IMR-90 (cell line): ENCODE measurements at regions not wholly inside any gene's neighbourhood (a gene's known extent, or its start where the extent isn't known, plus 50 kb on each side); places are given as distances from the start of the nearest gene placed in this dataset.

Experiments
- ATAC-seq: fragments of 200-7000 bp; cut with Tn5 transposase; 2 replicates; pipeline ENCODE4 v1.9.1; 2020; ENCODE audit warnings: low read depth, mild to moderate bottlenecking, moderate library complexity
- BruUV-seq: library from RNA; stranded (reverse); fragments of 400-500 nt; replicated peaks from 2 replicates; lab custom pipeline; 2021; lab: Mats Ljungman, UMichigan
- CTCF ChIA-PET: fragments of 300-600 bp; formaldehyde crosslinking; extraction: SDS; loops from one replicate; lab custom pipeline; 2021; ENCODE audit warnings: antibody characterized with exemption; lab: Yijun Ruan, JAX
- POLR2A ChIA-PET: fragments of 300-600 bp; sonication (Branson Sonifier 250); formaldehyde crosslinking; loops from one replicate; lab custom pipeline; 2022; ENCODE audit warnings: antibody characterized with exemption; ENCODE audit not compliant: unreplicated experiment; lab: Charles Lee
- DNase-seq: peaks from one replicate; pipeline ENCODE4 v3.0.0; 2013
- H2AFZ ChIP-seq: replicated peaks from 2 replicates; pipeline ENCODE3; 2013; ENCODE audit warnings: low read length, mild to moderate bottlenecking; ENCODE audit not compliant: poor library complexity
- H2AK5ac ChIP-seq: 2 replicates; pipeline ENCODE4 v1.6.1; 2013; ENCODE audit warnings: low read depth, low read length, inconsistent platforms
- H2AK9ac ChIP-seq: replicated peaks from 2 replicates; pipeline ENCODE3; 2013; ENCODE audit warnings: mild to moderate bottlenecking, low read depth, low read length, moderate library complexity; ENCODE audit not compliant: poor library complexity
- H2BK120ac ChIP-seq: 2 replicates; pipeline ENCODE4 v1.6.1; 2013; ENCODE audit warnings: low read depth, low read length, inconsistent platforms
- H2BK15ac ChIP-seq: 3 replicates; pipeline ENCODE4 v1.6.1; 2013; ENCODE audit warnings: low read depth, low read length, inconsistent platforms
- H2BK20ac ChIP-seq: 2 replicates; pipeline ENCODE4 v1.6.1; 2013; ENCODE audit warnings: low read depth, mild to moderate bottlenecking, inconsistent platforms, low read length, moderate library complexity
- H2BK5ac ChIP-seq: 2 replicates; pipeline ENCODE4 v1.6.1; 2013; ENCODE audit warnings: mild to moderate bottlenecking, low read depth, low read length, inconsistent platforms; ENCODE audit not compliant: poor library complexity, severe bottlenecking
- H3K14ac ChIP-seq: replicated peaks from 2 replicates; pipeline ENCODE4 v1.6.1; 2013; ENCODE audit warnings: low read depth, low read length, inconsistent platforms
- H3K18ac ChIP-seq: 2 replicates; pipeline ENCODE4 v1.6.1; 2013; ENCODE audit warnings: low read depth, low read length, control low read depth
- H3K23ac ChIP-seq: 2 replicates; pipeline ENCODE4 v1.6.1; 2013; ENCODE audit warnings: low read depth, low read length, inconsistent platforms
- H3K27ac ChIP-seq: 2 replicates; pipeline ENCODE4 v1.5.1; 2013; ENCODE audit warnings: mild to moderate bottlenecking, control low read depth, low read length; ENCODE audit not compliant: insufficient read depth
- H3K27me3 ChIP-seq: 2 replicates; pipeline ENCODE4 v1.6.1; 2013; ENCODE audit warnings: low read length; ENCODE audit not compliant: control insufficient read depth, insufficient read depth
- H3K36me3 ChIP-seq: 2 replicates; pipeline ENCODE4 v1.6.1; 2013; ENCODE audit warnings: low read length, mixed read lengths; ENCODE audit not compliant: control insufficient read depth, insufficient read depth
- H3K4ac ChIP-seq: 2 replicates; pipeline ENCODE4 v1.6.1; 2013; ENCODE audit warnings: low read depth, low read length, inconsistent platforms
- H3K4me1 ChIP-seq: 2 replicates; pipeline ENCODE4 v1.6.1; 2013; ENCODE audit warnings: low read length, mixed read lengths; ENCODE audit not compliant: control insufficient read depth, insufficient read depth
- H3K4me2 ChIP-seq: 2 replicates; pipeline ENCODE4 v1.6.1; 2013; ENCODE audit warnings: low read depth, mild to moderate bottlenecking, control low read depth, low read length, moderate library complexity
- H3K4me3 ChIP-seq: 2 replicates; pipeline ENCODE4 v1.5.1; 2013; ENCODE audit warnings: low read depth, mild to moderate bottlenecking, control low read depth, low read length, moderate library complexity; ENCODE audit not compliant: insufficient read depth
- H3K56ac ChIP-seq: 2 replicates; pipeline ENCODE4 v1.6.1; 2013; ENCODE audit warnings: low read length, inconsistent platforms; ENCODE audit not compliant: insufficient read depth; ENCODE audit errors: extremely low read depth
- H3K79me1 ChIP-seq, 2 experiments: 2 replicates each; pipeline ENCODE4 v1.6.1; 2013; ENCODE audit warnings: low read length in 2 of 2, inconsistent platforms in 1 of 2, low read depth in 1 of 2
- H3K9ac ChIP-seq: 2 replicates; pipeline ENCODE4 v1.6.1; 2013; ENCODE audit warnings: low read depth, low read length, control low read depth
- H3K9me1 ChIP-seq: 2 replicates; pipeline ENCODE4 v1.6.1; 2013; ENCODE audit warnings: low read length, inconsistent platforms; ENCODE audit not compliant: insufficient read depth
- H3K9me3 ChIP-seq: 2 replicates; pipeline ENCODE4 v1.6.1; 2013; ENCODE audit warnings: low read length; ENCODE audit not compliant: control insufficient read depth, insufficient read depth
- H4K20me1 ChIP-seq: 2 replicates; pipeline ENCODE4 v1.6.1; 2013; ENCODE audit warnings: low read length, inconsistent platforms; ENCODE audit not compliant: insufficient read depth
- H4K5ac ChIP-seq: 2 replicates; pipeline ENCODE4 v1.6.1; 2013; ENCODE audit warnings: mild to moderate bottlenecking, low read depth, low read length, control low read depth
- H4K8ac ChIP-seq, 2 experiments: 2 replicates each; pipeline ENCODE4 v1.6.1; 2013; ENCODE audit warnings: low read depth in 2 of 2, low read length in 2 of 2, control low read depth in 1 of 2, inconsistent platforms in 1 of 2
- H4K91ac ChIP-seq: 2 replicates; pipeline ENCODE4 v1.6.1; 2013; ENCODE audit warnings: low read depth, low read length, inconsistent platforms; ENCODE audit not compliant: insufficient read depth
- BHLHE40 ChIP-seq: fragments of 150-350 bp; IDR thresholded peaks from 2 replicates; pipeline ENCODE4 v1.6.1; 2016; ENCODE audit warnings: mild to moderate bottlenecking, low read depth, low read length
- CEBPB ChIP-seq: IDR thresholded peaks from 2 replicates; pipeline ENCODE4 v1.6.1; 2012; ENCODE audit warnings: low read depth, low read length, improper control_type of control experiment
- CHD1 ChIP-seq: IDR thresholded peaks from 2 replicates; pipeline ENCODE4 v1.6.1; 2012; ENCODE audit warnings: low read depth, low read length, improper control_type of control experiment
- CTCF ChIP-seq: conservative IDR thresholded peaks from 2 replicates; pipeline ENCODE4 v1.5.1; 2012; ENCODE audit warnings: mild to moderate bottlenecking, low read depth, low read length, improper control_type of control experiment
- ELK1 ChIP-seq: fragments of 150-350 bp; IDR thresholded peaks from 2 replicates; pipeline ENCODE4 v1.6.1; 2016; ENCODE audit warnings: low read depth, mild to moderate bottlenecking, low read length, moderate library complexity, borderline replicate concordance
- FOS ChIP-seq: fragments of 150-350 bp; IDR thresholded peaks from 2 replicates; pipeline ENCODE4 v1.6.1; 2016; ENCODE audit warnings: low read depth, low read length
- MAFK ChIP-seq: IDR thresholded peaks from 2 replicates; pipeline ENCODE4 v1.6.1; 2012; ENCODE audit warnings: low read depth, low read length, improper control_type of control experiment
- MAZ ChIP-seq: IDR thresholded peaks from 2 replicates; pipeline ENCODE4 v1.6.1; 2012; ENCODE audit warnings: low read depth, mild to moderate bottlenecking, low read length, improper control_type of control experiment, moderate library complexity, borderline replicate concordance
- MXI1 ChIP-seq: IDR thresholded peaks from 2 replicates; pipeline ENCODE4 v1.6.1; 2012; ENCODE audit warnings: low read depth, mild to moderate bottlenecking, low read length, moderate library complexity, borderline replicate concordance
- NFE2L2 ChIP-seq: fragments of 150-350 bp; IDR thresholded peaks from 2 replicates; pipeline ENCODE4 v1.6.1; 2016; ENCODE audit warnings: low read depth, mild to moderate bottlenecking, low read length
- POLR2A ChIP-seq: IDR thresholded peaks from 2 replicates; pipeline ENCODE4 v1.6.1; 2012; ENCODE audit warnings: mild to moderate bottlenecking, low read depth, low read length
- RAD21 ChIP-seq: IDR thresholded peaks from 2 replicates; pipeline ENCODE4 v1.6.1; 2012; ENCODE audit warnings: low read length, improper control_type of control experiment
- RCOR1 ChIP-seq: IDR thresholded peaks from 2 replicates; pipeline ENCODE4 v1.6.1; 2012; ENCODE audit warnings: mild to moderate bottlenecking, low read length, improper control_type of control experiment; ENCODE audit not compliant: insufficient replicate concordance
- RFX5 ChIP-seq: IDR thresholded peaks from 2 replicates; pipeline ENCODE4 v1.8.0; 2012; ENCODE audit warnings: low read depth, mild to moderate bottlenecking, low read length, moderate library complexity
- SMC3 ChIP-seq: fragments of 150-350 bp; IDR thresholded peaks from 2 replicates; pipeline ENCODE4 v1.6.1; 2016; ENCODE audit warnings: low read depth, mild to moderate bottlenecking, antibody characterized with exemption, low read length, moderate library complexity
- USF2 ChIP-seq: fragments of 150-350 bp; IDR thresholded peaks from 2 replicates; pipeline ENCODE4 v1.6.1; 2017; ENCODE audit warnings: mild to moderate bottlenecking, antibody characterized with exemption, low read length, low read depth
- WGBS, 2 experiments: methylation state at CpG; one replicate each; pipeline versions ENCODE4 v1.1.5 to v1.1.7; 2013; ENCODE audit warnings: missing lambda C conversion rate in 2 of 2; ENCODE audit not compliant: insufficient read length in 1 of 2; ENCODE audit errors: extremely low coverage in 2 of 2; 5-methylcytosine and 5-hydroxymethylcytosine counted together
- dilution Hi-C: fragments of 300-500 bp; cut with HindIII; formaldehyde crosslinking; loops from one replicate; pipeline ENCODE4 v1.14.3; 2018; ENCODE audit warnings: low sequenced_read_pairs; ENCODE audit not compliant: unreplicated experiment
- in situ Hi-C: fragments of 300-500 bp; cut with MboI; formaldehyde crosslinking; loops from 3 replicates; pipeline ENCODE4 v1.14.3; 2019; ENCODE audit warnings: low sequenced_read_pairs, inconsistent platforms, mixed read lengths
- intact Hi-C: fragments of 100-400 bp; cut with micrococcal nuclease; formaldehyde crosslinking; loops from 2 replicates; pipeline ENCODE4 v1.10.0; 2022

GRCh38 chr2:199696048-199696447 lies 154.9 kb downstream of the FTCDNL1 start:
- BruUV-seq: no TSS peak
- H3K4ac ChIP-seq: no peak overlapping the region
- H3K56ac ChIP-seq: no peak overlapping the region
- no peaks in the 10 kb centered on the region for H3K4me1 ChIP-seq
- ATAC-seq (no peak), DNase-seq (no peak)
- no peak for TF ChIP-seq NFE2L2
- no peak for TF ChIP-seq SMC3
- no peak for TF ChIP-seq CEBPB
- no peak for TF ChIP-seq RAD21
- TF ChIP-seq RFX5: no peak
- TF ChIP-seq MAZ: no peak
- no peak for TF ChIP-seq BHLHE40
- no peak for TF ChIP-seq MAFK
- no peak for TF ChIP-seq POLR2A
- TF ChIP-seq USF2: no peak
- TF ChIP-seq ELK1: no peak
- no peak for TF ChIP-seq RCOR1
- TF ChIP-seq MXI1: no peak
- no peak for TF ChIP-seq CTCF
- no peak for TF ChIP-seq FOS
- TF ChIP-seq CHD1: no peak
- no peaks in the 10 kb centered on the region for H3K9me3 ChIP-seq
- no peak overlapping the region for H2BK120ac ChIP-seq
- intact Hi-C loops (no loop called here), dilution Hi-C loops (no loop called here), in situ Hi-C loops (no loop called here)
- no peak overlapping the region for H2BK15ac ChIP-seq
- H3K9me1 ChIP-seq: no peaks in the 10 kb centered on the region
- H4K91ac ChIP-seq: no peak overlapping the region
- WGBS, 2 experiments: no CpG with 5 or more reads among the region's 6 CpGs
- CTCF ChIA-PET: interaction anchor here (1.6 kb wide), 1 partner anchor 8 kb away, joined by 6 read pairs; no protein-coding TSS in a partner anchor
- H2AFZ ChIP-seq: no peak overlapping the region
- H3K4me3 ChIP-seq: no peak overlapping the region
- no peak overlapping the region for H3K27ac ChIP-seq
- H4K5ac ChIP-seq: no peak overlapping the region
- H3K79me1 ChIP-seq: no peaks in the 10 kb centered on the region
- no peak overlapping the region for H3K14ac ChIP-seq
- no peak overlapping the region for H3K9ac ChIP-seq
- H3K23ac ChIP-seq: no peak overlapping the region
- POLR2A ChIA-PET: no interaction called here
- no peak overlapping the region for H2BK5ac ChIP-seq
- no peaks in the 10 kb centered on the region for H4K20me1 ChIP-seq
- no peak overlapping the region for H2AK9ac ChIP-seq
- H3K27me3 ChIP-seq: no peaks in the 10 kb centered on the region
- H2AK5ac ChIP-seq: no peak overlapping the region
- H2BK20ac ChIP-seq: no peak overlapping the region
- H3K4me2 ChIP-seq: no peak overlapping the region
- no peaks in the 10 kb centered on the region for H3K36me3 ChIP-seq
- no peak overlapping the region for H3K18ac ChIP-seq
- H4K8ac ChIP-seq: no peak overlapping the region
